ENCODE measurements at regions not wholly inside any gene's neighbourhood (a gene's known extent, or its start where the extent isn't known, plus 50 kb on each side); places are given as distances from the start of the nearest gene placed in this dataset.

DNA sequence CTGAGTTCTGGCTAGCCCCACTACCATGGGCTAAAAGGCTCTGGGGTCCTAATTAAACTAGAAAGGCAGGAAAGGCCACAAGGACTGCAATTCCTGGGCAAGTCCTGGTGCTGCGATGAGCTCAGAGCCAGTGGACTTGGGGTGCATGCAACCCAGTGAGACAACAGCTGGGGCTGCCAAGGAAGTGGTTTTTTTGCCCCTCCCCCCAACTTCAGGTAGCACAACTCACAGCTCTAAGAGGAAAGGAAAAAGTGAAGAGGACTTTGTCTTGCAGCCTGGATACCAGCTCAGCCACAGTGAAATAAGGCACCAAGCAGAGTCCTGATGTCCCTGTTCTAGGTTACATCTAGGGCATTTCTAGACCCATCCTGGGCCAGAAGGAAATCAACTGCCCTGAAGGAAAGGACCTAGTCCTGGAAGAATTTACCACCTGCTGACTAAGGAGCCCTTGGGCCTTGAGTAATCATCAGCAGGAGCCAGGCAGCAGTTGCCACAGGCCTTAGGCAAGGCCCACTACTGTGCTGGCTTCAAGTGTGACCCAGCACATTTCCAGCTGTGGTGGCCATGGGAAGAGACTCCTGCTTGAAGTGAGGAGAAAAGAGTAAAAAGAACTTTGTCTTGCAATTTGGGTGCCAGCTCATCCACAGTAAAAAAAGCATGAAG, 358.4 kb downstream of the BTBD3 start:
- H3K27ac ChIP-seq = no peak overlapping the region
- no peaks in the 10 kb centered on the region for H3K36me3 ChIP-seq (replicated peaks in 1 of 2; ENCODE audit: insufficient read depth in 1 of 2, low read depth in 2 of 2)
- no peaks in the 10 kb centered on the region for H3K27me3 ChIP-seq
- ATAC-seq (no peak), DNase-seq (no peak)
- 88 to 100% methylated on average over 1 of the region's 1 CpG for WGBS, 2 donors
- no peaks in the 10 kb centered on the region for H3K9me3 ChIP-seq
- TF ChIP-seq, protein P1, sequence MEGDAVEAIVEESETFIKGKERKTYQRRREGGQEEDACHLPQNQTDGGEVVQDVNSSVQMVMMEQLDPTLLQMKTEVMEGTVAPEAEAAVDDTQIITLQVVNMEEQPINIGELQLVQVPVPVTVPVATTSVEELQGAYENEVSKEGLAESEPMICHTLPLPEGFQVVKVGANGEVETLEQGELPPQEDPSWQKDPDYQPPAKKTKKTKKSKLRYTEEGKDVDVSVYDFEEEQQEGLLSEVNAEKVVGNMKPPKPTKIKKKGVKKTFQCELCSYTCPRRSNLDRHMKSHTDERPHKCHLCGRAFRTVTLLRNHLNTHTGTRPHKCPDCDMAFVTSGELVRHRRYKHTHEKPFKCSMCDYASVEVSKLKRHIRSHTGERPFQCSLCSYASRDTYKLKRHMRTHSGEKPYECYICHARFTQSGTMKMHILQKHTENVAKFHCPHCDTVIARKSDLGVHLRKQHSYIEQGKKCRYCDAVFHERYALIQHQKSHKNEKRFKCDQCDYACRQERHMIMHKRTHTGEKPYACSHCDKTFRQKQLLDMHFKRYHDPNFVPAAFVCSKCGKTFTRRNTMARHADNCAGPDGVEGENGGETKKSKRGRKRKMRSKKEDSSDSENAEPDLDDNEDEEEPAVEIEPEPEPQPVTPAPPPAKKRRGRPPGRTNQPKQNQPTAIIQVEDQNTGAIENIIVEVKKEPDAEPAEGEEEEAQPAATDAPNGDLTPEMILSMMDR (IDR thresholded peaks at IDR 0.05) = no peak
- TF ChIP-seq POLR2A (IDR thresholded peaks at IDR 0.05) = no peak
- intact Hi-C loops (cut with DNase I) = no loop called here
- H3K4me3 ChIP-seq = no peak overlapping the region
- no peaks in the 10 kb centered on the region for H3K4me1 ChIP-seq

GRCh38 chr20:12287575-12287974, 369.9 kb downstream of the BTBD3 start:
- peak; percentile 47 for ATAC-seq

DNA sequence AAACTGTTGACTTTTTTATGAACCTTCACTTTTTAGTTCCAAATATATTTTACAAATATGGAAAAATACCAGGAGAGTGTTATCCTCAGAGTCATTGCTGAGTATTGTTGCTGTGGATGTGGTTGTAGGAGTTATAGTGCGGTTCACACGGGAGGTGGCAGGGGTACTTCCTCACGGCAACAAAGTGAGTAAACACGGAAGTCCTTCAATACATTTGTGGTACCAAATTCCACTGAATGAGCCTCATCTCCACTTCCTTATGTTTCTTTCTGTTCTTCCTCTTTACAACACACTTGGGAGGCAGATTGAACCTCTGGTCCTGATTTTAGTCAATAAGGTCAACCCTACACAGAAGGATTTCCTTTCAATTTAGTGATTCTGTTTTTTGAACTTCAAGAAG, 371.8 kb downstream of the BTBD3 start:
- Histone ChIP-seq H3K4me1 (no peaks in the 10 kb centered on the region), H3K36me3 (replicated peaks in 1 of 2; ENCODE audit: insufficient read depth in 1 of 2, low read depth in 2 of 2) (no peaks in the 10 kb centered on the region), H3K27ac (no peak overlapping the region), H3K4me3 (no peak overlapping the region), H3K9me3 (no peaks in the 10 kb centered on the region), H3K27me3 (no peaks in the 10 kb centered on the region)
- DNase-seq (no peak), ATAC-seq (no peak)
- intact Hi-C loops (cut with DNase I) = no loop called here
- TF ChIP-seq POLR2A (IDR thresholded peaks at IDR 0.05) = no peak
- TF ChIP-seq, protein P1 (IDR thresholded peaks at IDR 0.05) = no peak
- WGBS, 2 donors = 56 to 68% methylated on average over 4 of the region's 4 CpGs

More at GRCh38 chr20:12287575-12287974, 369.9 kb downstream of the BTBD3 start:
- H3K4me3 ChIP-seq = no peak overlapping the region
- H3K27ac ChIP-seq = no peak overlapping the region
- TF ChIP-seq, protein P1 (IDR thresholded peaks at IDR 0.05) = peak in 2 of 7 experiments; percentile 8 to 21
- no peak for TF ChIP-seq POLR2A (IDR thresholded peaks at IDR 0.05)
- DNase-seq = peak in 1 of 4 donors; percentile 6
- H3K27me3 ChIP-seq = no peaks in the 10 kb centered on the region
- H3K36me3 ChIP-seq (replicated peaks in 1 of 2; ENCODE audit: insufficient read depth in 1 of 2, low read depth in 2 of 2) = no peaks in the 10 kb centered on the region
- H3K4me1 ChIP-seq = no peaks in the 10 kb centered on the region
- intact Hi-C loops (cut with DNase I) = no loop called here
- 15 to 22% methylated on average over 2 of the region's 2 CpGs for WGBS, 2 donors
- H3K9me3 ChIP-seq = no peaks in the 10 kb centered on the region

- intact Hi-C loops (cut with DNase I) = no loop called here
- no peak overlapping the region for H3K4me3 ChIP-seq
- DNase-seq = no peak
- no peak for ATAC-seq
- no peaks in the 10 kb centered on the region for H3K9me3 ChIP-seq
- no peaks in the 10 kb centered on the region for H3K4me1 ChIP-seq
- H3K36me3 ChIP-seq (replicated peaks in 1 of 2; ENCODE audit: insufficient read depth in 1 of 2, low read depth in 2 of 2) = no peaks in the 10 kb centered on the region
- TF ChIP-seq, protein P1 (IDR thresholded peaks at IDR 0.05) = no peak
- no peak for TF ChIP-seq POLR2A (IDR thresholded peaks at IDR 0.05)
- H3K27ac ChIP-seq = no peak overlapping the region
- H3K27me3 ChIP-seq = no peaks in the 10 kb centered on the region
- 28 to 30% methylated on average over 3 of the region's 3 CpGs for WGBS, 2 donors
These were observed 373.7 kb downstream of the BTBD3 start for GRCh38 chr20:12291386-12291785.

- H3K27ac ChIP-seq = no peak overlapping the region
- 62 to 67% methylated on average over 3 of the region's 3 CpGs for WGBS, 2 donors
- peaks cover 0 to 9% (median 0%) of the 10 kb centered on the region in 3 donors for H3K9me3 ChIP-seq
- no peak for ATAC-seq
- H3K4me1 ChIP-seq = no peaks in the 10 kb centered on the region
- no peak for DNase-seq
- H3K36me3 ChIP-seq (replicated peaks in 1 of 2; ENCODE audit: insufficient read depth in 1 of 2, low read depth in 2 of 2) = no peaks in the 10 kb centered on the region
- no peaks in the 10 kb centered on the region for H3K27me3 ChIP-seq
- intact Hi-C loops (cut with DNase I) = no loop called here
- H3K4me3 ChIP-seq = no peak overlapping the region
- TF ChIP-seq, protein P1 (IDR thresholded peaks at IDR 0.05) = no peak
- no peak for TF ChIP-seq POLR2A (IDR thresholded peaks at IDR 0.05)
These were observed 376.2 kb downstream of the BTBD3 start for GRCh38 chr20:12293900-12294299.

Measured in body of pancreas (tissue), 4 donors.